ENCODE measurements at regions not wholly inside any gene's neighbourhood (a gene's known extent, or its start where the extent isn't known, plus 50 kb on each side); places are given as distances from the start of the nearest gene placed in this dataset.
A peak's percentile ranks its signal among the peaks of the same experiment; 100 is the strongest.

GRCh38 chr3:77967621-77968020 is 927.7 kb downstream of the ROBO2 start:
- DNase-seq (ENCODE audit: low read depth) = no peak

- DNase-seq (ENCODE audit: low read depth) = no peak
Observed at GRCh38 chr3:77976079-77976478, 936.2 kb downstream of the ROBO2 start.

- DNase-seq (ENCODE audit: low read depth) = no peak
Observed at GRCh38 chr3:78003090-78003489, 963.2 kb downstream of the ROBO2 start.

GRCh38 chr3:78004571-78004970 is 964.7 kb downstream of the ROBO2 start:
- DNase-seq (ENCODE audit: low read depth) = peak; percentile 96

- no peak for DNase-seq (ENCODE audit: low read depth)
Observed at GRCh38 chr3:78013653-78014052, 973.8 kb downstream of the ROBO2 start.

- no peak for DNase-seq (ENCODE audit: low read depth)
Observed at GRCh38 chr3:78015856-78016255, 976.0 kb downstream of the ROBO2 start.

GRCh38 chr3:78021710-78022109 is 981.8 kb downstream of the ROBO2 start:
- DNase-seq (ENCODE audit: low read depth) = no peak

GRCh38 chr3:78022232-78022631 is 982.3 kb downstream of the ROBO2 start:
- DNase-seq (ENCODE audit: low read depth) = no peak

GRCh38 chr3:78023257-78023656 is 983.4 kb downstream of the ROBO2 start:
- no peak for DNase-seq (ENCODE audit: low read depth)

- no peak for DNase-seq (ENCODE audit: low read depth)
Observed at GRCh38 chr3:78025916-78026315, 986.0 kb downstream of the ROBO2 start.

GRCh38 chr3:78026318-78026828 is 986.5 kb downstream of the ROBO2 start:
- DNase-seq (ENCODE audit: low read depth) = no peak

- no peak for DNase-seq (ENCODE audit: low read depth)
Observed at GRCh38 chr3:78029775-78030174, 989.9 kb downstream of the ROBO2 start.

GRCh38 chr3:78035131-78035641 is 995.3 kb downstream of the ROBO2 start:
- no peak for DNase-seq (ENCODE audit: low read depth)

- DNase-seq (ENCODE audit: low read depth) = peak; percentile 44
Observed at GRCh38 chr3:78041486-78041885, 1001.6 kb downstream of the ROBO2 start.

- DNase-seq (ENCODE audit: low read depth) = no peak
Observed at GRCh38 chr3:78046566-78046965, 1006.7 kb downstream of the ROBO2 start.

GRCh38 chr3:78048698-78049097 is 1008.8 kb downstream of the ROBO2 start:
- no peak for DNase-seq (ENCODE audit: low read depth)

- DNase-seq (ENCODE audit: low read depth) = no peak
Observed at GRCh38 chr3:78049521-78049920, 1009.6 kb downstream of the ROBO2 start.

GRCh38 chr3:78050276-78051065 is 1010.6 kb downstream of the ROBO2 start:
- peak; percentile 83 for DNase-seq (ENCODE audit: low read depth)

GRCh38 chr3:78052746-78053145 is 1012.8 kb downstream of the ROBO2 start:
- no peak for DNase-seq (ENCODE audit: low read depth)

- DNase-seq (ENCODE audit: low read depth) = no peak
Observed at GRCh38 chr3:78066287-78066686, 1026.4 kb downstream of the ROBO2 start.

GRCh38 chr3:78070188-78070587 is 1030.3 kb downstream of the ROBO2 start:
- no peak for DNase-seq (ENCODE audit: low read depth)

- no peak for DNase-seq (ENCODE audit: low read depth)
Observed at GRCh38 chr3:78076379-78076778, 1036.5 kb downstream of the ROBO2 start.

- no peak for DNase-seq (ENCODE audit: low read depth)
Observed at GRCh38 chr3:78077178-78077577, 1037.3 kb downstream of the ROBO2 start.

- no peak for DNase-seq (ENCODE audit: low read depth)
Observed at GRCh38 chr3:78077842-78078241, 1037.9 kb downstream of the ROBO2 start.
